ENCODE measurements at regions not wholly inside any gene's neighbourhood (a gene's known extent, or its start where the extent isn't known, plus 50 kb on each side); places are given as distances from the start of the nearest gene placed in this dataset.
"Not testable (repeated sequence)": the region's sequence is repeated elsewhere in the genome, so short reads cannot be mapped to it uniquely, and the experiment has no call there.

GRCh38 chr16:26457095-26457494 lies 609.6 kb upstream of the C16orf82 start:
- ATAC-seq (ENCODE audit: low read depth) (no peak), DNase-seq (ENCODE audit: low spot score in 2 of 2) (no peak)
- H3K36me3 Mint-ChIP-seq, result no peaks in the 10 kb centered on the region
- H3K4me1 Mint-ChIP-seq, result no peaks in the 10 kb centered on the region
- no peak overlapping the region for H3K27ac Mint-ChIP-seq
- peaks cover 3% of the 10 kb centered on the region for H3K27me3 Mint-ChIP-seq
- peaks cover 5% of the 10 kb centered on the region for H3K9me3 Mint-ChIP-seq
- no peak overlapping the region for H3K4me3 Mint-ChIP-seq

GRCh38 chr16:26457882-26458281 lies 608.8 kb upstream of the C16orf82 start:
- Mint-ChIP-seq H3K36me3 (no peaks in the 10 kb centered on the region), H3K27ac (no peak overlapping the region), H3K27me3 (peaks cover 3% of the 10 kb centered on the region), H3K4me1 (no peaks in the 10 kb centered on the region), H3K4me3 (no peak overlapping the region), H3K9me3 (peaks cover 6% of the 10 kb centered on the region)
- DNase-seq (ENCODE audit: low spot score in 2 of 2) (no peak), ATAC-seq (ENCODE audit: low read depth) (no peak)

GRCh38 chr16:26464576-26465266 lies 602.0 kb upstream of the C16orf82 start:
- peaks cover 4% of the 10 kb centered on the region for H3K9me3 Mint-ChIP-seq

GRCh38 chr16:26474405-26474804 lies 592.3 kb upstream of the C16orf82 start:
- not testable (repeated sequence) for ATAC-seq (ENCODE audit: low read depth); H3K4me3 Mint-ChIP-seq; H3K27ac Mint-ChIP-seq

More at GRCh38 chr16:26464576-26465266, 602.0 kb upstream of the C16orf82 start:
- Mint-ChIP-seq H3K4me1 (no peaks in the 10 kb centered on the region), H3K36me3 (no peaks in the 10 kb centered on the region), H3K27ac (no peak overlapping the region), H3K4me3 (no peak overlapping the region), H3K27me3 (no peaks in the 10 kb centered on the region)
- ATAC-seq (ENCODE audit: low read depth), result no peak
- no peak for DNase-seq (ENCODE audit: low spot score in 2 of 2)

GRCh38 chr16:26475596-26475995 lies 591.1 kb upstream of the C16orf82 start:
- no peak overlapping the region for H3K4me3 Mint-ChIP-seq
- no peaks in the 10 kb centered on the region for H3K36me3 Mint-ChIP-seq

More at GRCh38 chr16:26474405-26474804, 592.3 kb upstream of the C16orf82 start:
- not testable (repeated sequence) for DNase-seq (ENCODE audit: low spot score in 2 of 2); H3K4me1 Mint-ChIP-seq; H3K27me3 Mint-ChIP-seq; H3K36me3 Mint-ChIP-seq
- H3K9me3 Mint-ChIP-seq, result peaks cover 22% of the 10 kb centered on the region

GRCh38 chr16:26491101-26491670 lies 575.5 kb upstream of the C16orf82 start:
- Mint-ChIP-seq H3K4me3 (no peak overlapping the region), H3K4me1 (no peaks in the 10 kb centered on the region), H3K27ac (no peak overlapping the region), H3K36me3 (no peaks in the 10 kb centered on the region), H3K27me3 (no peaks in the 10 kb centered on the region), H3K9me3 (no peaks in the 10 kb centered on the region)
- DNase-seq (ENCODE audit: low spot score in 2 of 2), result no peak
- no peak for ATAC-seq (ENCODE audit: low read depth)

More at GRCh38 chr16:26475596-26475995, 591.1 kb upstream of the C16orf82 start:
- no peak for DNase-seq (ENCODE audit: low spot score in 2 of 2)
- H3K9me3 Mint-ChIP-seq, result peaks cover 23% of the 10 kb centered on the region
- H3K27ac Mint-ChIP-seq, result no peak overlapping the region
- H3K4me1 Mint-ChIP-seq, result no peaks in the 10 kb centered on the region
- no peak for ATAC-seq (ENCODE audit: low read depth)
- H3K27me3 Mint-ChIP-seq, result no peaks in the 10 kb centered on the region

- Mint-ChIP-seq H3K36me3 (no peaks in the 10 kb centered on the region), H3K27me3 (no peaks in the 10 kb centered on the region), H3K4me3 (no peak overlapping the region), H3K9me3 (no peaks in the 10 kb centered on the region), H3K27ac (no peak overlapping the region), H3K4me1 (no peaks in the 10 kb centered on the region)
- ATAC-seq (ENCODE audit: low read depth) (no peak), DNase-seq (ENCODE audit: low spot score in 2 of 2) (no peak)
These were observed 574.8 kb upstream of the C16orf82 start for GRCh38 chr16:26491962-26492361.

GRCh38 chr16:26493751-26494150 lies 573.0 kb upstream of the C16orf82 start:
- no peak for ATAC-seq (ENCODE audit: low read depth)

GRCh38 chr16:26497896-26498295 lies 568.8 kb upstream of the C16orf82 start:
- ATAC-seq (ENCODE audit: low read depth), result no peak
- Mint-ChIP-seq H3K9me3 (peaks cover 1% of the 10 kb centered on the region), H3K36me3 (no peaks in the 10 kb centered on the region)

More at GRCh38 chr16:26493751-26494150, 573.0 kb upstream of the C16orf82 start:
- H3K4me1 Mint-ChIP-seq, result no peaks in the 10 kb centered on the region
- no peaks in the 10 kb centered on the region for H3K36me3 Mint-ChIP-seq
- no peak overlapping the region for H3K4me3 Mint-ChIP-seq
- H3K9me3 Mint-ChIP-seq, result no peaks in the 10 kb centered on the region
- H3K27me3 Mint-ChIP-seq, result no peaks in the 10 kb centered on the region
- DNase-seq (ENCODE audit: low spot score in 2 of 2), result no peak
- no peak overlapping the region for H3K27ac Mint-ChIP-seq

GRCh38 chr16:26500326-26500725 lies 566.4 kb upstream of the C16orf82 start:
- Mint-ChIP-seq H3K4me1 (no peaks in the 10 kb centered on the region), H3K36me3 (no peaks in the 10 kb centered on the region), H3K27me3 (no peaks in the 10 kb centered on the region), H3K9me3 (peaks cover 1% of the 10 kb centered on the region), H3K27ac (no peak overlapping the region), H3K4me3 (no peak overlapping the region)
- ATAC-seq (ENCODE audit: low read depth) (no peak), DNase-seq (ENCODE audit: low spot score in 2 of 2) (no peak)

More at GRCh38 chr16:26497896-26498295, 568.8 kb upstream of the C16orf82 start:
- Mint-ChIP-seq H3K4me3 (no peak overlapping the region), H3K27me3 (no peaks in the 10 kb centered on the region), H3K4me1 (no peaks in the 10 kb centered on the region), H3K27ac (no peak overlapping the region)
- no peak for DNase-seq (ENCODE audit: low spot score in 2 of 2)

GRCh38 chr16:26505496-26505895 lies 561.2 kb upstream of the C16orf82 start:
- Mint-ChIP-seq H3K4me1 (no peaks in the 10 kb centered on the region), H3K36me3 (no peaks in the 10 kb centered on the region), H3K27ac (no peak overlapping the region), H3K4me3 (no peak overlapping the region), H3K27me3 (no peaks in the 10 kb centered on the region), H3K9me3 (peaks cover 1% of the 10 kb centered on the region)
- no peak for DNase-seq (ENCODE audit: low spot score in 2 of 2)
- ATAC-seq (ENCODE audit: low read depth), result no peak

- not testable (repeated sequence) for H3K4me1 Mint-ChIP-seq; H3K27ac Mint-ChIP-seq; H3K4me3 Mint-ChIP-seq; H3K36me3 Mint-ChIP-seq; DNase-seq (ENCODE audit: low spot score in 2 of 2); H3K27me3 Mint-ChIP-seq; ATAC-seq (ENCODE audit: low read depth); H3K9me3 Mint-ChIP-seq
These were observed 557.8 kb upstream of the C16orf82 start for GRCh38 chr16:26508946-26509345.

- Mint-ChIP-seq H3K27me3 (peaks cover 1% of the 10 kb centered on the region), H3K4me3 (no peak overlapping the region), H3K4me1 (no peaks in the 10 kb centered on the region), H3K9me3 (peaks cover 4% of the 10 kb centered on the region), H3K27ac (no peak overlapping the region), H3K36me3 (no peaks in the 10 kb centered on the region)
- ATAC-seq (ENCODE audit: low read depth), result no peak
- no peak for DNase-seq (ENCODE audit: low spot score in 2 of 2)
These were observed 555.8 kb upstream of the C16orf82 start for GRCh38 chr16:26510924-26511323.

GRCh38 chr16:26511463-26511862 lies 555.3 kb upstream of the C16orf82 start:
- Mint-ChIP-seq H3K4me1 (no peaks in the 10 kb centered on the region), H3K9me3 (peaks cover 4% of the 10 kb centered on the region), H3K27me3 (peaks cover 1% of the 10 kb centered on the region), H3K27ac (no peak overlapping the region), H3K4me3 (no peak overlapping the region), H3K36me3 (no peaks in the 10 kb centered on the region)
- ATAC-seq (ENCODE audit: low read depth) (no peak), DNase-seq (ENCODE audit: low spot score in 2 of 2) (no peak)

- Mint-ChIP-seq H3K27ac (no peak overlapping the region), H3K4me3 (no peak overlapping the region), H3K9me3 (peaks cover 2% of the 10 kb centered on the region), H3K4me1 (no peaks in the 10 kb centered on the region), H3K36me3 (no peaks in the 10 kb centered on the region), H3K27me3 (peaks cover 4% of the 10 kb centered on the region)
- no peak for ATAC-seq (ENCODE audit: low read depth)
- no peak for DNase-seq (ENCODE audit: low spot score in 2 of 2)
These were observed 545.1 kb upstream of the C16orf82 start for GRCh38 chr16:26521626-26522025.

Data from memory B cell (primary cell).